Right lobe of liver (tissue), 6 donors: ENCODE measurements at regions not wholly inside any gene's neighbourhood (a gene's known extent, or its start where the extent isn't known, plus 50 kb on each side); places are given as distances from the start of the nearest gene placed in this dataset.

ENCODE experiments used
- ATAC-seq, 4 donors: fragments of 200-7000 bp; cut with Tn5 transposase; one replicate each; pipeline ENCODE4 v1.9.1; 2020; ENCODE audit warnings: mild to moderate bottlenecking in 4 of 4, moderate library complexity in 4 of 4
- DNase-seq, 3 donors: peaks; one replicate each; pipeline ENCODE4 v3.0.0-alpha.2; 2020
- H3K27ac ChIP-seq, 3 donors: fragments of 200-600 bp; one replicate each; pipeline ENCODE4 v1.8.0; 2022
- H3K27me3 ChIP-seq, 2 donors: fragments of 200-600 bp; one replicate each; pipeline ENCODE4 v1.8.0; 2022
- H3K36me3 ChIP-seq, 4 donors: fragments of 200-600 bp; sonication (generic) in 1 of 4; one replicate each; pipeline versions ENCODE4 v1.5.1 to v1.8.0; 2017 to 2022; ENCODE audit warnings: control low read depth in 1 of 4
- H3K4me1 ChIP-seq, 4 donors: fragments of 200-600 bp; sonication (generic) in 1 of 4; one replicate each; pipeline versions ENCODE4 v1.5.1 to v1.8.0; 2017 to 2022; ENCODE audit warnings: control low read depth in 1 of 4
- H3K4me3 ChIP-seq, 3 donors: fragments of 200-600 bp; one replicate each; pipeline ENCODE4 v1.8.0; 2022
- H3K9me3 ChIP-seq, 4 donors: fragments of 200-600 bp; sonication (generic) in 1 of 4; one replicate each; pipeline versions ENCODE4 v1.5.1 to v1.8.0; 2017 to 2022; ENCODE audit warnings: control low read depth in 1 of 4
- CTCF ChIP-seq, 4 donors: fragments of 200-600 bp in 3 of 4; fragments of 450-650 bp in 1 of 4; IDR thresholded peaks; one replicate each; pipeline versions ENCODE4 v1.5.1 to v1.8.0; 2016 to 2022; ENCODE audit warnings: antibody characterized with exemption in 4 of 4, mild to moderate bottlenecking in 2 of 4
- POLR2A ChIP-seq: fragments of 450-650 bp; IDR thresholded peaks from one replicate; pipeline ENCODE4 v1.6.1; 2017; ENCODE audit warnings: antibody characterized with exemption, mild to moderate bottlenecking
- WGBS: methylation state at CpG from one replicate; pipeline ENCODE4 v1.1.6; 2018; ENCODE audit warnings: low coverage, low lambda C conversion rate; ENCODE audit not compliant: insufficient coverage; ENCODE audit errors: missing lambda C conversion rate; 5-methylcytosine and 5-hydroxymethylcytosine counted together
- intact Hi-C, 2 donors: fragments of 100-400 bp; cut with DNase I; formaldehyde crosslinking; loops; one replicate each; pipeline versions ENCODE4 v1.11.2 to v1.14.1; 2022
- donor health status: DM: no; HTN: yes; CAD: no.
- donor health status: DM: no; HTN: no; CAD: no.
- donor health status: DM: no; HTN: no; CAD: no.
- donor health status: DM: no; HTN: yes; CAD: no.
- donor health status: DM: no; HTN: yes; CAD: no.

- WGBS, result 68% methylated on average over 2 of the region's 3 CpGs
- TF ChIP-seq POLR2A, result no peak
- no peak for TF ChIP-seq CTCF (IDR thresholded peaks at IDR 0.05)
Measured at GRCh38 chr2:146669735-146670134, 1175.1 kb upstream of the ACVR2A start.

GRCh38 chr2:146666340-146666739 lies 1178.5 kb upstream of the ACVR2A start:
- no peak for DNase-seq

More at GRCh38 chr2:146669735-146670134, 1175.1 kb upstream of the ACVR2A start:
- no peaks in the 10 kb centered on the region for H3K27me3 ChIP-seq
- H3K4me1 ChIP-seq, result peaks cover 0 to 2% (median 0%) of the 10 kb centered on the region in 4 donors
- H3K36me3 ChIP-seq, result no peaks in the 10 kb centered on the region
- no peak overlapping the region for H3K4me3 ChIP-seq
- intact Hi-C loops, result no loop called here
- DNase-seq (no peak), ATAC-seq (no peak)
- H3K9me3 ChIP-seq, result no peaks in the 10 kb centered on the region
- no peak overlapping the region for H3K27ac ChIP-seq

GRCh38 chr2:146665800-146666199 lies 1179.0 kb upstream of the ACVR2A start:
- ATAC-seq (no peak), DNase-seq (no peak)
- no peak overlapping the region for H3K4me3 ChIP-seq
- intact Hi-C loops, result no loop called here
- no peaks in the 10 kb centered on the region for H3K36me3 ChIP-seq
- H3K27me3 ChIP-seq, result no peaks in the 10 kb centered on the region
- no peaks in the 10 kb centered on the region for H3K9me3 ChIP-seq
- H3K27ac ChIP-seq, result no peak overlapping the region
- no peak for TF ChIP-seq POLR2A
- no peak for TF ChIP-seq CTCF (IDR thresholded peaks at IDR 0.05)
- peaks cover 0 to 2% (median 0%) of the 10 kb centered on the region in 4 donors for H3K4me1 ChIP-seq

More at GRCh38 chr2:146666340-146666739, 1178.5 kb upstream of the ACVR2A start:
- H3K4me3 ChIP-seq, result no peak overlapping the region
- H3K4me1 ChIP-seq, result peaks cover 0 to 2% (median 0%) of the 10 kb centered on the region in 4 donors
- TF ChIP-seq POLR2A (no peak), CTCF (IDR thresholded peaks at IDR 0.05) (no peak)
- no peak for ATAC-seq
- H3K9me3 ChIP-seq, result no peaks in the 10 kb centered on the region
- intact Hi-C loops, result no loop called here
- no peaks in the 10 kb centered on the region for H3K36me3 ChIP-seq
- H3K27me3 ChIP-seq, result no peaks in the 10 kb centered on the region
- WGBS, result 71% methylated on average over 1 of the region's 1 CpG
- H3K27ac ChIP-seq, result no peak overlapping the region

GRCh38 chr2:146661473-146662096 lies 1183.2 kb upstream of the ACVR2A start:
- Histone ChIP-seq H3K36me3 (no peaks in the 10 kb centered on the region), H3K27me3 (no peaks in the 10 kb centered on the region), H3K4me3 (no peak overlapping the region), H3K4me1 (no peaks in the 10 kb centered on the region), H3K27ac (no peak overlapping the region), H3K9me3 (no peaks in the 10 kb centered on the region)
- ATAC-seq (peak in 2 of 4 donors; percentile 31 to 41), DNase-seq (no peak)
- TF ChIP-seq CTCF (IDR thresholded peaks at IDR 0.05), result peak in 3 of 4 donors; percentile 47 to 55 (median 55)
- TF ChIP-seq POLR2A, result no peak
- intact Hi-C loops, result no loop called here

- intact Hi-C loops, result no loop called here
- 88% methylated on average over 1 of the region's 1 CpG for WGBS
- Histone ChIP-seq H3K4me1 (no peaks in the 10 kb centered on the region), H3K4me3 (no peak overlapping the region), H3K27me3 (no peaks in the 10 kb centered on the region), H3K36me3 (no peaks in the 10 kb centered on the region), H3K9me3 (no peaks in the 10 kb centered on the region), H3K27ac (no peak overlapping the region)
- no peak for DNase-seq
- no peak for TF ChIP-seq POLR2A
- TF ChIP-seq CTCF (IDR thresholded peaks at IDR 0.05), result no peak
- ATAC-seq, result no peak
Measured at GRCh38 chr2:146659976-146660375, 1184.9 kb upstream of the ACVR2A start.
